GM19463 (cell line): ENCODE measurements at regions not wholly inside any gene's neighbourhood (a gene's known extent, or its start where the extent isn't known, plus 50 kb on each side); places are given as distances from the start of the nearest gene placed in this dataset.

Experiments
- ATAC-seq: cut with Tn5 transposase; IDR thresholded peaks from one replicate; pipeline ENCODE4 v1.9.1; 2021; ENCODE audit warnings: mild to moderate bottlenecking, moderate library complexity; ENCODE audit not compliant: unreplicated experiment

DNA sequence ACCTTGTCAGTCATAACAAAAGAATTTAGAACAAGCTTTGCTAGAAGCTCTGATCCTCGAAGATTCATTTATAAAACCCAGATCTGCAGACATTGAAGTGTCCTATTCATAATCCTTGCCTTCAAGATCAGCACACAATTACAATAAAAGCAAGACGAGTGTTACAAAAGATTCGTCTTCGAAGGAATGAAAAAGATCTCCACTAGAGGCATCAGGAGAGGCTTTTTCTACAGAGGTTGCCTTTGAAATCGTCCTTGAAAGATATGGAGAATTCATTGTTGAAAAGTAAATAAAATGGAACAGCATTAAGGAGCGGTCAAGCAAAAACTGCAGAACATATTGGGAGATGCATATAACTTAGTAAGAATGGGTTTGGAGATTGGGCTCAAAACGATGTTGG, 146.4 kb downstream of the BMP4 start:
- ATAC-seq: no peak

DNA sequence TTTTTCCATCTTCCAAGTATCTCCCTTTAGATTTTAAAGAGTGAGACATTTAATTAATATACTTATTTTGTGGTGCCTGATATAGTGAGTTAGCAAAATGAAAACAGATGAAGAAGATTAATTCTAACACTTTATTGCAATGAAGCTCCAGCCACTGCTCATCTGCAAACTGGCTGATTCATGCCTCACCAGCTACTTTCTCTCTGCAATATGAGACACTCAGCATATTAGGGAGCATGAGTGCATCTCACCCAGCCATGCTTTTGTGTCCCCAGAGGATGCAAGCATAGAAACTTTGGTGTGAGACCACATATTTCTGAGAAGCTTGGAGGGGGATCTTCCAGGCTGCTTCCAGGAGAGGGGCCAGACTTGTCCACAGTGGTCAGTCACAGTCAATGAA, 148.6 kb downstream of the BMP4 start:
- no peak for ATAC-seq

DNA sequence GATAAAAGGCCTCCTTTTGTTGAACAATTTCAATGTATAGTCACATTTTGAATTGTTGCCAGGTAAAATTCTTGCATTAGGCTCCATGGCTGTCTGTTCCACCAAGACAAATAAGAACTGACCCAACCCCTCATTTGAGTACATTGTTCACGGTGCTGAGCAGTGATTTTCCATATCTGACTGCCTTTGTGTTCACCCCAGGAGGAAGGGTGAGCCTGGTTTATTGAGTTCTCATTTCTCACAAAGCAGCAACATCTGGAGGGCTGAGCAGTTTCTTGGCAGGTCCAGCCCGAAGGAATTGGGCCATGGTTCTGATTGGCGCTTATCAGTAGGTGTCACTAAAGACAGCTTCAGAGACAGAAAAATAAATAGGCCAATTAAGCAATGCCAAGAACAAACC, 149.1 kb downstream of the BMP4 start:
- no peak for ATAC-seq

DNA sequence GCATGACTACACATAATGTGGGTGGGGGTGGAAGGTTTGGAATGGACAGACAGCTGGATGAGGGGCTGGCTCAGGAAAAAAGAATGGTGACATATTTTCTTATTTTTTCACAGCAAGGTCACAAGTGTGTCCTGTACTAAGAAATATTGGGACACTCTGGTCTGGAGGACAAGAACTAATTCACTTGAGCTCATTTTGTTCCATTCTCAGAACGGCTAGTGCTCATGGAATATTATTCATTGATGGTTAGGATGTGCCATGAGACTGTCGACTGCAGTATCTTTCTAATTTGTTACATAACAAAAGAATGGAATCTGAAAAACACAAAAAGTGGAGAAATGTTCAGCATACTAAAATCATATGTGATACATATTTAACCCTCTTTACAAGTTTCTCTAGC, 149.5 kb downstream of the BMP4 start:
- ATAC-seq: no peak

DNA sequence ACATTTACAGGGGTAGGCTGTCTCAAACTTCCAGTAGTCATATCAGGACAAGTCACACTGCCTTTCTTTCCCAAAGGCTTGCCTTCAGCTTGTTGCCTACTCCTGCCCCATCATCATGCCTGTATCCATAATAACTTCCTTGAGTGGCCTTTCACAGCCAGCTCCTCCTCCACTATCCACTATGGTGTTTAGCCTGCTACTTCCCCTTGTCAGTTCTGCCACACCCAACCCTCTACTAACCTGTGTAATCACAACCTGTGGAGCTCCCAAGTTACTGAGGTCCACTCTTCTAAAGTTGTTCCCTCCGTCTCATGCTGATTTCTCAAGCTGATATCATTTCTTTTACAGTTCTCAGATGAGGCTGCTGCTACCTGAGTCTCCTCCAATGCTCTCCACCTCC, 159.9 kb downstream of the BMP4 start:
- no peak for ATAC-seq

DNA sequence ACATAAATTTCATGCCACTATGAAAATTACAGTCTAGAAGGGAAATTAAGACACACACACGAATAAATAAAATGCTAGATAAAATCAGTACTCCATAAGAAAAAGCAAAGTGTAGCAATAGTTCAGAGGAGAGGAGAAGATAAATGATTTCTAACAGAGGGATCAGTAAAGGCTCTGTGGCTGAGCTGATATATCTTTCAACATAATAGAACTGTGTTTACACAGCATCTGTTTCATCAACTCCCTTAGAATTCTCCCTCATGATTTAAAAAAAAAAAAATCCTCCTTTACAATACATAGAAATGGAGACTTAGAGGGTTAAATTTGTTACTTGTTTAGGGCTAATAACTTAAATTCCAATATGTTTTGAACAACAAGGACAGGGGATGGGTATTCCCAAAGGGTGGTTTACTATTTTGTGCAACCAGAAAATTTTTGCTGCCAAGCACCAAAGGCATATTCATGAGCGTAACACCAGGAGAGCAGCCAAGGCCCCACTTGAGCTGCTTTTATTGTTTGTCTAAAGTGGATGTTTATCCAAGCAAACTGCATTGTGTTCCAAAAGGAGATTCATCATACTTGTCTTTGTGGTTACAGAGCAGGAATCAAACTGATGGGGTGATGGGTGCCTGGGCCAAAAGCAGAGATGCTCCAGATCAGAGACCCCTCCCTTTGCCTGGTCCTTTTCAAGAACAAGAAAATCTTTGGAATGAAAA, 162.7 kb downstream of the BMP4 start:
- ATAC-seq: no peak

DNA sequence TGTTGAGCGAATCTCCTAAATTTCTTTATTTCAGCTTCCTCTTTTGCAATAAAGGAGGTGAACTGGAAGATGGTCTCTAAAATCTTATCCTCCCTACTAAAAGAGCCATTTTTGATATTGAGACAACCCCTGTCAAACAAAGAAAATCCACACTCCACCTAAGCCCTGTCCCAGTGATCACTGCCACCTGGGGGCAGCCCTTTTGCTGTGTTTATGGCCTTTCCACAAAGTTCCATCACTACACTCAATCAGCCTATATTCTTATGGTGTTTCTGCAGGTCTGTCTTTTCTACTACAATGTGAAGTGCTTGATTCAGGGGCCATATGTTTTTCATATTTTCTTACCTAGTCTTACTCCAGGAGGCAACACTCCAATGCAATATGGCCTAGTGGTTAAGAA, 163.7 kb downstream of the BMP4 start:
- ATAC-seq: no peak

DNA sequence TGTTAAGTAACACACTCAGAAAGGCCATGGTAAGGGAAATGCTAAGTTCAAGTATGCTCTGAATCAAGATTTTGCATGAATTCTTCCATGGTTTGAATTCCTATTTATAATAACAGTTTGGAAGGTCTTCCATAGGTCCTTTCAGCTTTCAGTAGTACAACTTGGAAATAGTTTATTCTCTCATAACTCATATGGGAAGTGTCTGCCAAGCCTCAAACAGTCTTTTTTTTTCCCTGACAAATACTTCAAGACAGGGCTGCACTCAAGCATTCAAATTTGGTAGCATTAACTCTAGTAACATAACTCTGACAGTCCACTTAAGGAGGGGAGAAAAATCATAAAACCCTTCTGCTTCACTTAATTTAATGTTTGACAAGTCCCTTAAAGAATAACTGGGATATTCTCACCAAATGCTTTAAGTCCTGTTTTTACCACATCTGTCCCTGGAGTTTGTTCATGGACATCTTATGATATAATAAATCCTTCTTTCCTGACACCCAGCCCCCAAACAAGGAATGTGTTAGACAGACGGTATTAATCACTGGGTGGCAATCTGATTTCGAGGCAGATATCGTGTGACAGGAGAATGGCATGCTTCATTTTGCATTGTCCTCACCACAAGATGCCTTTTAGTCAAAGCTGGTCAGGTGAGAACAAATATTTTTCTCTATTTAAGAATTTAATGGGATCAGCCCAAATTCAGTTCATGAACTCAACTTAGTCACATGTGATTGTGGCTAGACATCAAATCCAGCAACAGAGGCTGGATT, 165.7 kb downstream of the BMP4 start:
- no peak for ATAC-seq

DNA sequence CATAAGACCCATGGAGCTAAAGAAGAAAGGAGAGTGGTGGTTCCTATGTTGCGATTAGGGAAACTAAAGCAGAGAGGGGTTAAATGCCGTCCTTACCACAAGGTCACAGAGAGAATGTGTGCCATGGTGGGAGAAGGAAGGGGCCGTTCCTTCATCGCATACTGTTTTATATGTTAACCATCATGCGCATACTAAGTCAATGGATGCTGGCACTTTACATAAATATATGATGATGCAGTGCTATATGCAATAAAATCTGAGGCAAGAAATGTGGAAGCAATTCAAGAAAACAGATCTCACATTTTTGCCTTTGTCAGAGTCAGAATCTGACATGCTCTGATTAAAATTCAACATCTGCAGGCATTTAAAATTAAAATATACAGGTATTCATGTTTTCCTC, 168.1 kb downstream of the BMP4 start:
- ATAC-seq: no peak

DNA sequence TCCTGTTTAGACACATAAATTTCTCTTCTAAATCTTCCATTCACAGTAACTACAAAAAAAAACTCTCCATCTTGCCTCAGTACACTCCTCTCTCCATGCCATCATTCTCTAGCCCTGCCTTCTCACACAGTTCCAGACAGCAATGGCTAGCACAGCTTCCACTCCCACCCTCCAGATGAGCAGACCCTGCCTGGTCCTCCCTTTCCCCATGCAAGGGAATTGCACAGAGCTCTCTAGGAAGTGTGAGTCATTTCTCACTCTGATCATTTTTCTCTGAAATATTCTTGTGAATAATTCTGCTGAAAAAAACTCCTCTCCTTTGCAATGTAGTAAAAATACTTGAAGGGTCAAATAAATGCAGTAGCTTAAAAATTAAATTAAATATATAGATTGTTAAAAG, 170.6 kb downstream of the BMP4 start:
- ATAC-seq: no peak

DNA sequence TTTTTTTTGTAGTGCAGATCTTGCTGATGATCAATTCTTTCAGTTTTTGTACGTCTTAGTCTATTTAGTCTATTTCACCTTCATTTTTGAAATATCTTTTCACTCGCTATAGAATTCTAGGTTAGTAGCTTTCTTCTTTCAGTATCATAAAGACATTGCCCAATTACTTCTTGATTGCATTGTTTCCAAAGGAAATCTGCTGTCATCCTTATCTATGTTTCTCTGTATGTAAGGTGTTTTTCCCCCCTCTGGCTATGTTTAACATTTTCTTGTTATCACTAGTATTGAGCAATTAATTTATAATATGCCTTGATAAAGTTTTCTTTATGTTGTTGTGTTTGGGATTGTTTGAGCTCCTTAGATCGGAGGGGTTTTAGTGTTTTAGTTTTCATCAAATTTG, 171.9 kb downstream of the BMP4 start:
- no peak for ATAC-seq

DNA sequence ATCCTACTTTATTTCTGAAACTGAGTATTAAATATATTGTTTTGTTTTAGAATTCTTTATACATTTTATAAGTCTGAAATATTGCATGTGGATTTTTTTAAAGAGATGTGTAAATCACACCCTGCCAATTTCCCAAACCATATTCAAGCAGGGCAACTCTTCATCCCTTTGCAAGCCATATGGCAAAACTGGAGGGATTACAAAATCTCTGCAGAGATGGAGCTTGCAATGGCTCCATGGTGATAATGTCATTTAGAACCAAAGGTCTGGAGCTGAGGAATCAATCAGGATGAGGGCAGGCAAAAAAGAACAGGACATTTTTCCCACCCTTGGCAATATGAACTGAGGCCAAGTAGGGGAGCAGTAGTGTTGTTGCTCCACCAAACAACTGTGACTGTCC, 173.4 kb downstream of the BMP4 start:
- ATAC-seq: no peak

DNA sequence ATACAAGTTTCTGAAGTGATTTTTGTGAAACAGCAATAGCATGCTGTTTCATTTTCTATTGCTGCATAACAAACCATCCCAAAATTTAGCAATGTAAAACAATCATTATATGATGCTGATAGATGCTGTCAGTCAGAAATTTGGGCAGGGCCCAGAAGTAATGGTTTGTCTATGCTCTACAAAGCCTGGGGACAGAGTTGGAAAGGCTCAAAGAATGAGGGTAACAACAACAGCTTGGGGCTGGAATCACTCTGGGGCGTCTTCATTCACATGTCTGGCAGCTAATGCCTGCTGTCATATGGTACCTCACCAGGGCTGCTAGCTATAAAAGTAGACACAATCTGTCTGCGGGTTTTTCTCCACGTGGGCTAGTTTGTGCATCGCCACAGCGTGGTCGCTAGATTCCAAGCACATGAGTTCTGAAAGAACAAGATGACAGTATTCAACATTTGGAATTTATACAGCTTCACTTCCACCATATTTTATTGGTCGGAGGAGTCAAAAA, 176.5 kb downstream of the BMP4 start:
- ATAC-seq: no peak

DNA sequence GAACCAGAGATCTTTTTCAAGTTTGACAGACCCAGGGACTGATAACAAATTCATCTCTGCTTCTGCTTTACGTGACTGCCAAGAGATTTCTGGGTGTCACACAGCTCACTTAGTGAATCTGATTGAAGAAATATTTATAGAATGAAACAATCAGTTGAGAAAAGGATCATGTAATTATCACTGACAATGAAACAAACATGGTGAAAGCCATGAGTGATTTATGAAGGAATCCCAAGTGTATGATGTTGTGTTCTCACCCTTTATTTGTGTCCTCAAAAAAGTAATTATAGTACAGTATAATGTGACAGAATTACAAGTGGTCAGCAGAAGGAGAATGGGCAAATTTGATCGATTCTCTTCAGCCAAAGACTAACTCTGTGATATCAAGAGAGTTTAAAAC, 177.3 kb downstream of the BMP4 start:
- ATAC-seq: no peak

DNA sequence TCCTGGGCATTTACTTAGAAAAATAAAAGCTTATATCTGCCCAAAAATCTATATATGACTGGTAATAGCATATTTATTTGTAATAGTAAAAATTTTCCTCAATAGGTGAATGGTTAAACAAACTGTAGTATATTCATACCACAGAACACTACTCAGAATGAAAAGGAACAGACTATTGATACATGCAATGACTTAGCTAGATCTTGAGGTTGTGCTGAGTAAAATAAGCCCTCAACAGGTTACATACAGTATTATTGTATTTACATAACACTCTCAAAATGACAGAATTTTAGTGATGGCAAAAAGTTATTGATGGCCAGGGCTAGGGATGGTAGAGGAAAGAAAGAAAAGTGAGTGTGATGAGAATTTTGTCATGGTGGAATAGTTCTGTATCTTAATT, 178.4 kb downstream of the BMP4 start:
- peak; percentile 85 for ATAC-seq

DNA sequence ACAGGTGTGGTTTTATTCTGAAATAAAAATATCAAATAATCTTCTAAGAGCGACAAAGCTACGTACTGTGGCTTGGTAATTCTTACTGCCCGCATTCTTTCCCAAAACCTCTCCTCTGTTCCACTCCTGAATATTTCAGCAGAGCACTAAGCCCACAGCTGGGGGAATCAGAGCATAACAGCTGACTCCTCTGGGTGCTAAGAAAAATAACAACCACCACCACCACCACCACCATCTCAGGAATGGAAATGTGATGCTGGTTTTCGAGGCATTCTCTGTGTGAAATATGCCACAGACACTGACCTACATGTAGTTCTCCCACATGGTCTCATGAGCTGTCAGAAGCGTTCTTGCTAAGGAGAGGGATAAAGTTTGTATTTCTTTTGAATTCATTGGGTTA, 183.7 kb downstream of the BMP4 start:
- no peak for ATAC-seq

DNA sequence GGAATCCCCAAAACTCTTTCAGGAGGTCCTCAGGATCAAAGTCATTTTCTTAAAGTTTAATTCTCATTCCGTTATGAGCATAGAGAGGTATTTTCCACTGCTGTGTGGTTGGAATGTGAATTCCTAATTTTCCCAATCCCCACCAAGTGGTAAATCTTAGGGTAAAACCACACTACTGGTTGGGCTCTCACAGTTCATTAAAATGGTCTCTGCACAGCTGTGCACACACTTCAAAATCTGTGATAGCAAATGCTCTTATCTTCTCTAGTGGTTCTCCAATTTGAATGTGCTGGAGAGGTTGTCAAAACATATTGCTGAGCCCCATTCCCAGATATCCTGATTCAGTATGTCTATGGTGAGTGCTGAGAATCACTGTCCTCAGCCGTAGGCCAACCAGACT, 189.1 kb downstream of the BMP4 start:
- no peak for ATAC-seq

DNA sequence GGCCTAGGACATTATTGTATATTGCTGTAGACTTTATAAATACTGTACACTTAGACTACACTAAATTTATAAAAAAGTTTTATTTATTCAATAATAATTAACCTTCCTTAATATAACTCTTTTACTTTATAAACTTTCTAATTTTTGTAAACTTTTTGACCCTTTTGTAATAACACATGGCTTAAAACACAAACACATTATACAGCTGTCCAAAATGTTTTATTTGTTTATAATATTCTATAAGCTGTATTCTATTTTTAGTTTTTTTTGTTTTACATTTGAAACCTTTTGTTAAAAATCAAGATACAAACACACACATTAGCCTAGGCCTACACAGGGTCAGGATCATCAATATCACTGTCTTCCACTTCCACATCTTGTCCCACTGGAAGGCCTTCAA, 190.0 kb downstream of the BMP4 start:
- no peak for ATAC-seq

DNA sequence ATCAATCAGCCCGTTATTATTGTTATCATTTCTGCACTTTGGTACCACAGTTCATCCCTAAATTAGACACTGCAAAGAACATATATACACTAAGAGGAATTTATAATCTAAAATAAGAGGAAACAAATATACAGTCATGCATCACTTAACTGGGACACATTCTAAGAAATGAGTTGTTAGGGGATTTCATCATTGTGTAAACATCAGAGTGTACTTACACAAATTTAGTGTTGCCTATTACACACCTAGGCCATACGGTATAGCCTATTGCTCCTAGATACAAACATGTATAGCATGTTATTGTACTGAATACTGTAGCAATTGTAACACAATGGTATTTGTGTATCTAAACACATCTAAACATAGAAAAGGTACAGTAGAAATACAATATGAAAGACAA, 190.5 kb downstream of the BMP4 start:
- ATAC-seq: no peak

DNA sequence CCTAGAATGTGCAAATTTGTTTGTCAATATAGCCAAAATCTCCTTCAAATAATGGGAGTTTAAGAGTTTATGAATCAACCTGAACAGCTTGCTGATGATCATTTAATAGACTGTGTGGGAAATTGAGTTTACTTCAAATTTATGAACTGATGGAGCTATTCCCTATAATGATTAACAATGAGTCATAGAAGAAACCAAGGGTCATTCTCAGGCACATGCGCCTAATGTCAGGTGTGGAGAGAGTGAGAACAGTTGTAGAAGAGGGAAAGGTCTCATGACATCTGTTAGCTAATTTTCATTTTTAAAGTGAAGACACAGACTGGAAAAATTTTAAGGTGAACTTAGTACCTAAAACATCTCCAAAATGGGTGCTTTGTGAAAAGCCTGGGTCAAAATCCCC, 191.8 kb downstream of the BMP4 start:
- no peak for ATAC-seq

DNA sequence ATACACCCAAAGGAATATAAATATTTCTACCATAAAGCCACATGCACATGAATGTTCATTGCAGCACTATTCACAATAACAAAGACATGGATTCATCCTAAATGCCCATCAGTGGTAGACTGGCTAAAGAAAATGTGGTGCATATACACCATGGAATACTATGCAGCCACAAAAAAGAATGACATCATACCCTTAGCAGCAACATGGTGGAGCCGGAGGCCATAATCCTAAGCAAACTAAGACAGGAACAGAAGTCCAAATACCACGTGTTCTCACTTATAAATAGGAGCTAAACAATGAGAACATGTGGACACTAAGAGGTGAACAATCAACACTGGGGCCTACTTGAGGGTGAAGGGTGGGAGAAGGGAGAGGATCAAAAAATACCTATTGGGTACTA, 198.5 kb downstream of the BMP4 start:
- no peak for ATAC-seq

DNA sequence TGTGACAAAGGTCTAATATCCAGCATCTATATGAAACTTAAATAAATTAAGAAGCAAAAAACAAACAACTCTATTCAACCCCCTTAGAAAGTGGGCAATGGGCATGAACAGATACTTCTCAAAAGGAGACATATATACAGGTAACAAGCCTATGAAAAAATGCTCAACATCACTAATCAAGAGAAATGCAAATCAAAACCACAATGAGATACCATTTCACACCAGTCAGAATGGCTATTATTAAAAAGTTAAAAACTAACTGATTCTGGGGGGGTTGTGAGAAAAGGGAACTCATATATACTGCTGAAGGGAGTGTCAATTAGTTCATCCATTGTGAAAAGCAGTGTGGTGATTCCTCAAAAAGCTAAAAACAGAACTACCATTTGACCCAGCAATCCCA, 198.9 kb downstream of the BMP4 start:
- no peak for ATAC-seq

DNA sequence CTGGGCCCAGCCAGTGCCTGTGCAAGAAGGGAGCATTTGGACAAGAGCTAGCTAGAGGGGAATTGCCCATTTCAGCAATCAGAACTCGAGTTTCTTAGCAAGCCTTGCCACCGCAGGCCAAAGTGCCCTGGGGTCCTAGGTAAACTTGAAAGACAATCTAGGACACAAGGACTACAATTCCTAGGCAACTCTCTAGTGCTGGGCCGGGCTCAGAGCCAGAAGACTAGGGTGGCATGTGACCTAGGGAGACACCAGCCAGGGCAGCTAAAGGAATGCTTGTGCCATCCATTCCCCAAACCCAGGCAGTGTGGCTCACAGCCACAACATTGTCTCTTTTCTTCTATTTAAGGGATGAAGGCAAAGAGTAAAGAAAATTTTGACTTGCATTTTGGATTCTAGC, 205.0 kb downstream of the BMP4 start:
- no peak for ATAC-seq
